ENCODE measurements at regions not wholly inside any gene's neighbourhood (a gene's known extent, or its start where the extent isn't known, plus 50 kb on each side); places are given as distances from the start of the nearest gene placed in this dataset.
A peak's percentile ranks its signal among the peaks of the same experiment; 100 is the strongest.
"Not testable (repeated sequence)": the region's sequence is repeated elsewhere in the genome, so short reads cannot be mapped to it uniquely, and the experiment has no call there.

- CTCF ChIA-PET (ENCODE audit: low intra/inter-chr PET ratio); H3K9me1 ChIP-seq (ENCODE audit: control insufficient read depth, insufficient read depth, low read length); H3K9ac ChIP-seq (ENCODE audit: insufficient read depth in 1 of 2, low read depth in 2 of 2, low read length in 2 of 2); H3K4me3 ChIP-seq; H3K27ac ChIP-seq (ENCODE audit: extremely low read depth, low read depth, low read length); H3K9me3 ChIP-seq (replicated peaks; ENCODE audit: control insufficient read depth, insufficient read depth, low read depth, low read length); H3K4me1 ChIP-seq (replicated peaks in 1 of 2; ENCODE audit: control insufficient read depth in 2 of 2, insufficient read depth in 2 of 2, low read length in 2 of 2); H2AFZ ChIP-seq (ENCODE audit: low read depth, low read length); FAIRE-seq; ATAC-seq; H3K4me2 ChIP-seq (ENCODE audit: insufficient read depth, low read length); H4K20me1 ChIP-seq (replicated peaks; ENCODE audit: control insufficient read depth, insufficient read depth, low read length); in situ Hi-C loops (cut with MboI); DNase-seq (ENCODE audit: extremely low read depth in 1 of 4, low spot score in 3 of 4); BruUV-seq (replicated peaks); H3K79me2 ChIP-seq (ENCODE audit: control insufficient read depth, insufficient read depth, low read length); H3K36me3 ChIP-seq (ENCODE audit: control insufficient read depth, insufficient read depth, low read length); TF ChIP-seq ZNF740 (CRISPR knock-in tag; IDR thresholded peaks at IDR 0.05): not testable (repeated sequence)
- H3K27me3 ChIP-seq (ENCODE audit: control insufficient read depth in 2 of 2, insufficient read depth in 2 of 2, low read length in 2 of 2), result peaks cover 14 to 16% of the 10 kb centered on the region in 2 experiments
- POLR2A ChIA-PET, result interaction anchor here (0.7 to 2.3 kb wide), 4 partner anchors 7 to 606 kb away, joined by 3 to 6 read pairs (median 4); no protein-coding TSS in a partner anchor
- intact Hi-C loops (cut with micrococcal nuclease), result loop anchor here (2.0 kb wide), 1 partner anchor 117 kb away; no protein-coding TSS in a partner anchor
- WGBS (ENCODE audit: insufficient coverage, low coverage, missing lambda C conversion rate), result 2% methylated on average over 5 of the region's 5 CpGs
- TF ChIP-seq ESRRB (CRISPR knock-in tag; IDR thresholded peaks at IDR 0.05; ENCODE audit: borderline replicate concordance) (0 out of 2 replicates have a peak, but pooled peaks have one; percentile 65), ZNF740 (tag; IDR thresholded peaks at IDR 0.05) (0 out of 4 replicates have a peak, but pooled peaks of 1 of the 2 experiments have one; percentile 43), ZNF518B (CRISPR knock-in tag; IDR thresholded peaks at IDR 0.05) (0 out of 2 replicates have a peak, but pooled peaks have one; percentile 60), SRF (CRISPR knock-in tag; IDR thresholded peaks at IDR 0.05) (peak in 1 of 2 experiments; percentile 46; a peak in 1 of 4 replicates), ZNF3 (CRISPR knock-in tag; IDR thresholded peaks at IDR 0.05) (0 out of 2 replicates have a peak, but pooled peaks have one; percentile 13)
These were observed 91.1 kb downstream of the VPREB1 start for GRCh38 chr22:22335640-22336039.
